Suprapubic skin (tissue), 4 donors: ENCODE measurements at regions not wholly inside any gene's neighbourhood (a gene's known extent, or its start where the extent isn't known, plus 50 kb on each side); places are given as distances from the start of the nearest gene placed in this dataset.

Experiments
- CTCF ChIP-seq, 2 donors: fragments of 200-600 bp in 1 of 2; fragments of 450-650 bp in 1 of 2; sonication (generic) in 1 of 2; IDR thresholded peaks; one replicate each; pipeline ENCODE4 v1.5.1; 2016 to 2019; ENCODE audit warnings: antibody characterized with exemption in 2 of 2, mild to moderate bottlenecking in 1 of 2, moderate library complexity in 1 of 2
- EP300 ChIP-seq: sonication (generic); formaldehyde crosslinking; IDR thresholded peaks from one replicate; pipeline ENCODE4 v1.6.1; 2017; ENCODE audit warnings: antibody characterized with exemption
- POLR2A ChIP-seq, 2 donors: fragments of 450-650 bp; IDR thresholded peaks; one replicate each; pipeline ENCODE4 v1.6.1; 2017; ENCODE audit warnings: antibody characterized with exemption in 2 of 2, mild to moderate bottlenecking in 2 of 2, moderate library complexity in 2 of 2
- POLR2AphosphoS5 ChIP-seq, 3 donors: sonication (generic); formaldehyde crosslinking; IDR thresholded peaks; one replicate each; pipeline ENCODE4 v1.6.1; 2017; ENCODE audit warnings: antibody characterized with exemption in 3 of 3

- TF ChIP-seq POLR2A (IDR thresholded peaks at IDR 0.05) (no peak), CTCF (IDR thresholded peaks at IDR 0.05) (no peak), POLR2AphosphoS5 (IDR thresholded peaks at IDR 0.05) (no peak), EP300 (no peak)
Measured at GRCh38 chr7:18315241-18315640, 180.3 kb upstream of the HDAC9 start.
